ENCODE measurements at regions not wholly inside any gene's neighbourhood (a gene's known extent, or its start where the extent isn't known, plus 50 kb on each side); places are given as distances from the start of the nearest gene placed in this dataset.

DNA sequence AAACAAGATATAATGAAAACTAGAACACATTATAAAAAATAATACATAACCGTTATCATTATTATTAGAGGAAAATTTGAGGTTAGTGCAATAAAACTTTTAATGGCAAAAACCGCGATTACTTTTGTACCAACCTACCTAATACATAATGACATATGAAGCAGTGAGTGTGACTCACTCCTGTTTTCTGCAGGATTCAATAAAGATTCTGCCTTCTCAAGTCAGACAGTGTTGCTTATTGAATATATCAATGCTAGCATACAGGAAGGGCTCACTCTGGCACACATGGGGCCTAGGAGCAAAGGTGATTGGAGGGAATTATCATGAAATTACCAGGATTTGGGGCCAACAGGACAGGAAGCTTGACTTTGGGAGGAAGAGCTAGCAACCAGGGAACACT lies 230.8 kb upstream of the CEP162 start:
- H3K36me3 Mint-ChIP-seq (ENCODE audit: insufficient read depth), result no peaks in the 10 kb centered on the region
- no peaks in the 10 kb centered on the region for H3K9me3 Mint-ChIP-seq (ENCODE audit: low read depth)
- no peaks in the 10 kb centered on the region for H3K27me3 Mint-ChIP-seq
- no peak overlapping the region for H3K4me3 Mint-ChIP-seq (ENCODE audit: low read depth)
- TF ChIP-seq, protein P1, sequence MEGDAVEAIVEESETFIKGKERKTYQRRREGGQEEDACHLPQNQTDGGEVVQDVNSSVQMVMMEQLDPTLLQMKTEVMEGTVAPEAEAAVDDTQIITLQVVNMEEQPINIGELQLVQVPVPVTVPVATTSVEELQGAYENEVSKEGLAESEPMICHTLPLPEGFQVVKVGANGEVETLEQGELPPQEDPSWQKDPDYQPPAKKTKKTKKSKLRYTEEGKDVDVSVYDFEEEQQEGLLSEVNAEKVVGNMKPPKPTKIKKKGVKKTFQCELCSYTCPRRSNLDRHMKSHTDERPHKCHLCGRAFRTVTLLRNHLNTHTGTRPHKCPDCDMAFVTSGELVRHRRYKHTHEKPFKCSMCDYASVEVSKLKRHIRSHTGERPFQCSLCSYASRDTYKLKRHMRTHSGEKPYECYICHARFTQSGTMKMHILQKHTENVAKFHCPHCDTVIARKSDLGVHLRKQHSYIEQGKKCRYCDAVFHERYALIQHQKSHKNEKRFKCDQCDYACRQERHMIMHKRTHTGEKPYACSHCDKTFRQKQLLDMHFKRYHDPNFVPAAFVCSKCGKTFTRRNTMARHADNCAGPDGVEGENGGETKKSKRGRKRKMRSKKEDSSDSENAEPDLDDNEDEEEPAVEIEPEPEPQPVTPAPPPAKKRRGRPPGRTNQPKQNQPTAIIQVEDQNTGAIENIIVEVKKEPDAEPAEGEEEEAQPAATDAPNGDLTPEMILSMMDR (IDR thresholded peaks at IDR 0.05; ENCODE audit: unreplicated experiment), result no peak
- no peak for DNase-seq (ENCODE audit: low spot score, unreplicated experiment)
- H3K4me1 Mint-ChIP-seq (ENCODE audit: low read depth), result peaks cover 2% of the 10 kb centered on the region
- no peak overlapping the region for H3K27ac Mint-ChIP-seq

DNA sequence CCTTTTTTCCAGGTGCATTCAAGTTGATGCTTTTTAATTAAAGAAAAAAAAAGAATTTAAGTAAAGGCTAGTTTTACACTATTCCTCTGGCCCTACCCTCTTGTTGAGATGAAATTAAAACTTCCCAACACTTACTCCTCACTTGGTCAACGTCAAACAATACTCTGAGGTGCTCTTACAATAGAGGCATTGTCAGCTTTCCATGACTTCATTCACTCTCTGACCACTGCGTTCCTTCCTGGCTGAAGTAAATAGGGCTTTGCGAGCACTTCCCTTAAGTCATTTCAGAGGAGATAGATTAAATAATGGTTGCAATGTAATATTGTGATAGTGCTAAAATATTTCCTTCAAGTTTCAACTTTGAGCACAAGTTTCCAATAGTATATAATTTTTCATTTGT lies 229.8 kb upstream of the CEP162 start:
- Mint-ChIP-seq H3K9me3 (ENCODE audit: low read depth) (no peaks in the 10 kb centered on the region), H3K36me3 (ENCODE audit: insufficient read depth) (no peaks in the 10 kb centered on the region), H3K4me1 (ENCODE audit: low read depth) (peaks cover 2% of the 10 kb centered on the region), H3K27ac (peak overlapping the region; percentile 1), H3K27me3 (no peaks in the 10 kb centered on the region), H3K4me3 (ENCODE audit: low read depth) (no peak overlapping the region)
- TF ChIP-seq, protein P1 (IDR thresholded peaks at IDR 0.05; ENCODE audit: unreplicated experiment), result no peak
- DNase-seq (ENCODE audit: low spot score, unreplicated experiment), result no peak

DNA sequence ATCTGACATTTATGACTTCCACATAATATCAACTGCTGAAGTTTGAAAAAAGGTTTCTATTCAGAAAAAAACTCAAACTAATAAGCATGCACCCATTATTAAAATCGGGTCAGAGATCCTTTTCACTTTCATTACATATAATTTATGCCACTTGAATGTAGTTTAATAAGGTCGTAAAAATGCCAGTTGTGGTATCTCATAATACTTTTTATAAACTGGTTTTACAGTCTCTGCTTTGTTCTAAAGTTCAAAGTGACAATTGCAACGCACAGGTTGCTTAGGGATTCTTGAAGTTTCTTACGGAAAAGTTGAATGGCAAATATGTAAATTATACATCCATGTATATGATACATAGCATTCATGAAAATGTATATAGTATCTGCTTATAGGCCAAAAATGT lies 229.4 kb upstream of the CEP162 start:
- no peak for DNase-seq (ENCODE audit: low spot score, unreplicated experiment)
- no peak overlapping the region for H3K27ac Mint-ChIP-seq

DNA sequence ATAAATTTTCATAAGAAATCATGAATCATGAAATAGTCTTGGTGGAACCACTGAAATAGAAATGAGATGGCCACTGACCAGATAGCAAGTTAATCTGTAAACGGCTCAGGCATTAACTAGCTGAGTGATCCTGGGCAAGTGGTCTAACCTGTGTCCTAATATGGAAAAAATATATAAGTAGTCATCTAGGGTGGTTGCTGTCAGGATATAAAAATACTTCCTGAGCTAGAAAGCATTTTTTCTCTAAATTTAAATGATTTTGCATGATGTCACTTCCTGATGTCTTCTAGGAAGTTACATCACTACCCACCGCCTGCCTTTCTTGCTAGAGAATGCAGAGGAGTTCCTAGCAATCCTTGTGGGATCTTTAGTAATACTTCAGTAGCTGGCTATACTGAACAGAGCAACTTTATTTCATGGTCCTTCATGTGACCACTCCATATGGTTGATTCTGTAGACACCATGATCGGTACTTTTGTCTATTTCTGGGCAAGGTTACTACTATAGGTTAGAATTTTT lies 228.1 kb upstream of the CEP162 start:
- H3K27me3 Mint-ChIP-seq, result peaks cover 3% of the 10 kb centered on the region
- no peak for DNase-seq (ENCODE audit: low spot score, unreplicated experiment)
- no peak overlapping the region for H3K4me3 Mint-ChIP-seq (ENCODE audit: low read depth)
- no peaks in the 10 kb centered on the region for H3K9me3 Mint-ChIP-seq (ENCODE audit: low read depth)
- no peaks in the 10 kb centered on the region for H3K36me3 Mint-ChIP-seq (ENCODE audit: insufficient read depth)
- TF ChIP-seq, protein P1 (IDR thresholded peaks at IDR 0.05; ENCODE audit: unreplicated experiment), result no peak
- H3K27ac Mint-ChIP-seq, result no peak overlapping the region
- peaks cover 2% of the 10 kb centered on the region for H3K4me1 Mint-ChIP-seq (ENCODE audit: low read depth)

More for the DNA sequence above, 229.4 kb upstream of the CEP162 start:
- TF ChIP-seq, protein P1 (IDR thresholded peaks at IDR 0.05; ENCODE audit: unreplicated experiment), result no peak
- H3K4me1 Mint-ChIP-seq (ENCODE audit: low read depth), result peaks cover 2% of the 10 kb centered on the region
- H3K36me3 Mint-ChIP-seq (ENCODE audit: insufficient read depth), result no peaks in the 10 kb centered on the region
- no peaks in the 10 kb centered on the region for H3K9me3 Mint-ChIP-seq (ENCODE audit: low read depth)
- H3K27me3 Mint-ChIP-seq, result no peaks in the 10 kb centered on the region
- no peak overlapping the region for H3K4me3 Mint-ChIP-seq (ENCODE audit: low read depth)

DNA sequence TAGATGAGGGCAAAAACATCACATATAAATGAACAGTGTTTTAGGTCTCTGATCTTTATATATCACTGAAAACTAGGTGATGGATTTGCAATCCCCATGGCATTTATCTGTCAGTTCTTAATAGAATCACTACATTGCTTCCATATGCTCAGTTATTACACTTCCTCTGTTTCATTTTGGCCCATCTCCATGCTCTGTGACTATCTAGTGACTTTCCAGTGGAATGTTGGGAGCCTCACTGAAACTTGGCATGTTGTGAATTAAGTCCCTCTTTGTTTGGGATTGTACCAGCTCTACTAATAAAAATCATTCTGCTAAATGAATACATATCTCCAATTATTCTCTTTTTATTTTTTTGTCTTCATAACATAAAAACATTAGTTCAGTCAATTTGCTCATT lies 226.1 kb upstream of the CEP162 start:
- Mint-ChIP-seq H3K36me3 (ENCODE audit: insufficient read depth) (no peaks in the 10 kb centered on the region), H3K4me1 (ENCODE audit: low read depth) (peaks cover 7% of the 10 kb centered on the region), H3K9me3 (ENCODE audit: low read depth) (no peaks in the 10 kb centered on the region), H3K4me3 (ENCODE audit: low read depth) (no peak overlapping the region), H3K27me3 (peaks cover 4% of the 10 kb centered on the region), H3K27ac (no peak overlapping the region)
- TF ChIP-seq, protein P1 (IDR thresholded peaks at IDR 0.05; ENCODE audit: unreplicated experiment), result no peak
- no peak for DNase-seq (ENCODE audit: low spot score, unreplicated experiment)
